GM19328 (cell line): ENCODE measurements at regions not wholly inside any gene's neighbourhood (a gene's known extent, or its start where the extent isn't known, plus 50 kb on each side); places are given as distances from the start of the nearest gene placed in this dataset.
"Not testable (repeated sequence)": the region's sequence is repeated elsewhere in the genome, so short reads cannot be mapped to it uniquely, and the experiment has no call there.

ENCODE experiments used
- ATAC-seq: cut with Tn5 transposase; IDR thresholded peaks from one replicate; pipeline ENCODE4 v1.9.1; 2021; ENCODE audit warnings: mild to moderate bottlenecking, moderate library complexity; ENCODE audit not compliant: unreplicated experiment

DNA sequence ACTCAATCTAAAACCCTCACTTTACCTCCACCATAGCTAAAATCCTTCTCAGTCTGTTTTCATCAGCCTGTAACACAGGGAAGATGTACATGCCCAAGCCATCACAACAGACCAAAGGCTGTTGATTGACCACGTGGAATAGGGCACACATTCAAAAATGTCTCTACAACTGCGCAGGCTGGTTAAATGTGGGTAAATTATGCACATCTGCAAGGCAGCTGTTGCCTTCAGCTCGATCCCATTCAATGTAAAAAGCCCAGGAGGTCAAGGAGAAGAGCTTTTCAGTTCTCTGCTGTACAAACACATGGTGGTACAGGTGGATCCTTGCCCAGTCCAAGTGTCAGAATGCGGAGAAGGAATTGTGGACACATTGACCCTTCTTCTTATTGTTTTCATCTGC lies 354.0 kb downstream of the FLRT2 start:
- ATAC-seq: no peak

DNA sequence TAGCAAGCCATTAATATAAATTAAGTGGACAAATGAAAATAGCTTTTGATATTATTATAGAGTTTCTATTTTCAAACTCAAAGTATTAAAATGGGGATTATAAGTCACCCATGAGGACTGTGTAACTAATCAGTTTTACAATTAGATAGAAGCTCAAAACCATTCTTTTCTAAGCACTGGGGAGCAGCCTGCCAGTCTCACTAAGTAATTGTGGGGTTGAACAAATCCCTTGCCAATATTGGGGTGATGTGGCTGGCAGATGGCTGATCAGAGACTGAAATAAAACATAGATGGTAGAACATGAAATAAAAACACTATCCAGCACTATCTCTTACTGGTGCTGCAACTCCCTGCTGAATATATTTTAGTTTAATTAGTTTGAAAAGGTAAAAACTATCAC lies 353.2 kb downstream of the FLRT2 start:
- ATAC-seq: no peak

DNA sequence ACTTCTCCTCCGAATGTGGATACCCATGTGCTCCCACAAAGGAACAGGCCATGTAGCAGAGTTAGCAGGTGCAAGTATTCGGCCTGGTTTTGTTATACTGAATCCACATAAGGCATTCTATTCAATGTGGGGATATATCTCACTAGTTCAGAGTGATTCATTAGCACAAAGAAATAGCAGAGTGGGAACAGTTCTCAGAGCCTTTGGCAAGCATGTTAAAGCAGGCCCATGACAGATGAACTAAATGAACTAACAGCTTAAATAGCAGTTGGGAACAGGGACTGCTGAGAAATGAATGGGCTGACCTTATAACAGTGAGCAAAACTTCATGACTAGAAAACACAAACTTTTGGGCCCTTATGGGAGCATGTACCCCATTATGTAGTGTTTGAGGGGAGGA lies 352.0 kb downstream of the FLRT2 start:
- no peak for ATAC-seq

DNA sequence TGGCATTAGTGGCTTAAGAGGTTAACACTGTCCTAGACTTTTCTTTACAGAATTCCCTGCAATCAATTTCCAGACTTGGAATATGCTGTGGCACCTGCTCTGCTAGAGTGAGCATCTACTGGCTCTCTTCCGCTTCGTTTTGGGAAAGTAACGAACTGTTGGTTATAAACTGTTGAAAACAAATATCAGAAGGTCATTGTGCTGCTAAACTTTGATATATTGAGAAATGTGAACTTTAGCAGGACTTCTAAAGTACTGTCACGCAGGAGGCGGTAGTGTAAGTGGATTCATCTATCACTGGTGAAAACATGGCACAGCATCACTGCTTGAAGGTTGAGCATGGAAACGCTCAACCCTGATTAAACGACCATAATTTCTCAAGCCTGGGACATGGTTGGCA lies 348.9 kb downstream of the FLRT2 start:
- no peak for ATAC-seq

DNA sequence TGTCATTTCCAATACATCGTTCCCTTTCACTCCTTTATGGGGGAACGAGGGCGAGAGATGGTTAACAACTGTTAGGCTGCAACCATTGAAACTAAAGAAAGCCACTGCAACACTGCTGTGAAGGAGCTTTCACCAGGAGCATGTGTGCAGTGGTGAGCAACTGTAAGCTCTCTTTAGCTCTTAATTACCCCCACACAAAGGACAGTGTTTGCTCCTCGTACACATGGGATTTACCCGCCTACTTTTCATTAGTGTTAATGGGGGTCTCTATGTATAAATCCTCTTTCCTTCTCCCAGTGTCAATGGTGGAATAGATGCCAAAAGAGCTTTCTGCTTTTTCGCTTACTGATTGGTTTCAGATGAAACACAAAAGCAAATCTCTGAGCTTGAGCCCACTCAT lies 343.1 kb downstream of the FLRT2 start:
- no peak for ATAC-seq

DNA sequence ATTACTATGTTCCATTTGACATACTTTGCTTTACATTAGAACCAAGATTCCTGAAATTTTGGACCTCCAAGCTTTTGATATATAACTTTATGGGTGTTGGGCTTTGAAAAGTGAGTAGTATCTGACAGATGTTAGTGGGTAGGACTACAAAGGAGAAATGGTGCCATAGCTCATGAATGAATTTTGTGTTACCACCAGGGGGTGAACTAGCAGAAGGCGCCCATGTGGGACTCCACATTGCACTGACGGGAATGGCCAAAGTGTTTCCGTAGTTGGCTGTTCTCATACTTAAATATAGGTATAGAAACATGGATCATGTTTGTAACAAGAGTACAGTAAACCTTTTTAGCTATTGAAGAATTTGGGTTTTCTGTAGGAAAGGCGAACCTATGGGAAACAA lies 337.5 kb downstream of the FLRT2 start:
- ATAC-seq: no peak

DNA sequence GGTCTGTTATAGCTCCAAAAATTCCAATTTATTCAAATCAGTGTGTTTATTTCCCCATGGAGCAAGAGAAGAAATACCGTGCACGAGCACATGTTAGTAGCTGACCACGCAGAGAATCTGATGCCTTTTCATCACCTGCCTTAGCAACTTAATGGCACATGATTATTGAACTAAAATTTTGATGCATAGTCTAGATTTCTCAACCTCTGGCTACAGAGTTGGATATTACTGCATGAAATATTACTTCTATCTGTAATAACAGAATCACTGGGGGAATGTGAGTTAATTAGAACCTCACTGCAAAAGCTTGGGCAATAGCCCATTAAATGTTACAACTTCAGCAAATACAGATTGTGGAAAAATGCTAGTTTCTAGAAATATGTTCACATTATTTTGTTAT lies 335.8 kb downstream of the FLRT2 start:
- ATAC-seq: no peak

DNA sequence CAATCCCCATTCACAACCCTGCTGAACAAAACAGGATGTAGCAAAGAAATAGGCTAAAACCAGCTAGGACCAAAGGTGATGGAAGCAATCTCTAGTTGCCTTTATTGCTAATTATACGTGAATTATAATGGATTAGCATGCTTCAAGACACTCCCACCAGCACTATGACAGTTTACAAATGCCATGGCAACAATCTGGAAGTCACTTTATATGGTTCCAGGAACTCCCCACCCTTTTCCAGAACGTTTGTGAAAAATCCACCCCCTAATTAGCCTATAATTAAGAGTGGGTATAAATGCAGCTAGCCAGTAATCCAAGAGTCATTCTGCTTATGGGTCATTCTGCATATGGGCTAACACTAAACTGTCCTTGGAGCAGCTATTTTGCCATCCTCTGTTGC lies 328.7 kb downstream of the FLRT2 start:
- no peak for ATAC-seq

DNA sequence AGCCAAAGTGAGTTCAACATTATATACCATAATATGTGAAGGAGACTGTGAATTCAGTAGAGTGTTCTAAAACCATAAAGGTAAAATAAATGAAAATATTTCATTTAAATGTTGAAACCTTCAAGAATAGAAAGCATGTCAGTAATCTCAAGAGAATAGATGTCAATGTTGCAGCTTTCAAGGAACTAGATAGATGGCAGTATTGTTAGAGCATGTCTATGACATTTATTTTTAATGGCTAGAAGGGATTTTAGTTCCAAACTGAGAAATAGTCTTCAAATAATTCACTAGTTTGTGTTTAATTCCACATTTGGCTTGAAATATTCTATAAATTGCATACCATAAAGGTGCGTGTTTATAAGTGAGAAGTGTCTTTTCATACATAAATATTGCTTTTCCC lies 326.5 kb downstream of the FLRT2 start:
- ATAC-seq: no peak

DNA sequence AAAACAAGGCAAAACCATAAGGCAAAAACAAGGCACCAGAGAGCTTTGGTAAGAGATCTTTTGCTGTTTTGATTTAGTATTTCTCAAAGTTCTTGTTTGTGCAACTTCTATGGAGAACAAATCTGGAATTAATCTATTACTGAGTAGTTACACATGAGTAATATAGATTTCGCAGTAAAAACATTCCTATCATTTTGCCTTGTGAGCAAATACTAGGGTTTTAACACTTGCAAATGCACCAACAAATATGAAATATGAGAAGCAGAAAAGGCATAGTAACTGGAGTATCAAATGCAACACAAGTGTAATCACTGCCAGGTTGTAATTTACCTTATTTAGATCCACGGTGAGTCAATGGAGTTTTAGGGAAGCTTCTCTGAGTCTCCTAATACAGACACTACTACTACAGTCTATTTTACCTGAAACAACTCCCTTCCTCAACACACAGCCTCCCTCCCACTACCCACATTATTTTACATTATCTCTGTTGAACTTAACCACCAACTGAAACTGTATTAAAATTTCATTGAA lies 324.1 kb downstream of the FLRT2 start:
- ATAC-seq: no peak

DNA sequence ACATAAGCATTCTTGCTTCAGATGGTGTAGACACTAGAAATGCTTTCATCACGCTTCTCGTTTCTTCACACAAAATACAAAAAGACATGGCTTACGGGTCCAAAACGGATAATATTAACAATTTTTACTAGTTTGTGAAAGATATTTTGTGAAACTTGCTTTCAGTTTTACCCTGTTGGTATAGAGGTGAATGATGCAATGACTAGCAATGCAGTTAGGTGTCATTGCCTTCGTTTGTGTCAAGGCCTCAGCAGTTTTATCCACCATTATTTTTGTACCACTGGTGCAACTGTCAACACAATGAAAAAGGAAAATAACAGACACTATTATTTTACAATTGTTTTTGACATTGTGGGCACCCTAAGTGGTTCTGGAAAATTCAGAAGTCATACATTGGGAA lies 323.0 kb downstream of the FLRT2 start:
- ATAC-seq: no peak

DNA sequence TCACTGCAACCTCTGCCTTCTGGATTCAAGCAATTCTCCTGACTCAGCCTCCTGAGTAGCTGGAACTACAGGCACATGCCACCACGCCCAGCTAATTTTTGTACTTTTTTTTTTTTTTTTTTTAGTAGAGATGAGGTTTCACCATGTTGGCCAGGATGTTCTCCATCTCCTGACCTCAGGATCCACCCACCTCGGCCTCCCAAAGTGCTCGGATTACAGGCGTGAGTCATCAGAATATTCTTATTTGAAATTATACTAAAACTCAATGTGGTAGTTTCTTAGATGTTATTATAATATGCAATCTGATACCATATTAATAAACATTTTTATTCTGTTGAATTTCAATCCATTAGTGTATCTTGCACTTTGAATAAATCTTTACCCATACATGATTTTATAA lies 322.2 kb downstream of the FLRT2 start:
- ATAC-seq: not testable (repeated sequence)

DNA sequence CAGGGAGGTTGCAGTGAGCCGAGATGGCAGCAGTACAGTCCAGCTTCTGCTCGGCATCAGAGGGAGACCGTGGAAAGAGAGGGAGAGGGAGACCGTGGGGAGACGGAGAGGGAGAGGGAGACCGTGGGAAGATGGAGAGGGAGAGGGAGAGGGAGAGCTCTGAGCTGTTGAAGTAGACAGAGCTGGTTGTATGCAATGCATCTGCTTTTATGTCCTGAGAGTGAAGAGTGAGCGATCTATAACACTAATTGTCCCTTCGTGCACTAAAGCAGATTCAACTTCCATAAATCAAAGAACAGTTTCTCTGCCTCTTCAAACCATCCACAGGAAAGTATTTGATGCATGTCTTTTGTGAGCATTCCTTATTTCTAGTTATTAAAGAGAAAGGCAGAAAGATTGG lies 300.6 kb downstream of the FLRT2 start:
- ATAC-seq: not testable (repeated sequence)

DNA sequence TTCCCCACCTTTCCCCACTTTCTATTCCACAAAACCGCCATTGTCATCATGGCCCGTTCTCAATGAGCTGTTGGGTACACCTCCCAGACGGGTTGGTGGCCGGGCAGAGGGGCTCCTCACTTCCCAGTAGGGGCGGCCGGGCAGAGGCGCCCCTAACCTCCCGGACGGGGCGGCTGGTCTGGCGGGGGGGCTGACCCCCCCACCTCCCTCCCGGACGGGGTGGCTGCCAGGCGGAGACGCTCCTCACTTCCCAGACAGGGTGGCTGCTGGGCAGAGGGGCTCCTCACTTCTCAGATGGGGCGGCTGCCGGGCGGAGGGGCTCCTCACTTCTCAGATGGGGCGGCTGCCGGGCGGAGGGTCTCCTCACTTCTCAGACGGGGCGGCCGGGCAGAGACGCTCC lies 299.7 kb downstream of the FLRT2 start:
- ATAC-seq: not testable (repeated sequence)

DNA sequence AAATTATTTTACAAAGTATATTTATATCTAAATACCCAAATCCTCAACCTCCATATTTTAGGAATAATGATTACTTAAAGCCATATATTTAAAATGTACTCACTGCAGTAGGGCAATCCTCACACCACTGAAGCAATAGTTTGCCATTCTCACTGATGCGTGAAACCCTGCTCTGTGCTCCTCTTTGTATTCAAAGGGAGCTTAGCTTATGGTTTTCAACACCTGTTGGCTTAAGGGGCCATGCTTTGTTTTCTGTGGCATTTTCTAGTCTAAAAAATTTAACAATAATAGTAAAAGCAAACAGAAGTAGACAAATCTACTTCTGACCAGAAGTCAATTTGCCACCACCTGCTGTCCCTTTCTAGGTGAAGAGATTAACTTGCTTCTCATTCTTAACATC lies 294.6 kb downstream of the FLRT2 start:
- no peak for ATAC-seq

DNA sequence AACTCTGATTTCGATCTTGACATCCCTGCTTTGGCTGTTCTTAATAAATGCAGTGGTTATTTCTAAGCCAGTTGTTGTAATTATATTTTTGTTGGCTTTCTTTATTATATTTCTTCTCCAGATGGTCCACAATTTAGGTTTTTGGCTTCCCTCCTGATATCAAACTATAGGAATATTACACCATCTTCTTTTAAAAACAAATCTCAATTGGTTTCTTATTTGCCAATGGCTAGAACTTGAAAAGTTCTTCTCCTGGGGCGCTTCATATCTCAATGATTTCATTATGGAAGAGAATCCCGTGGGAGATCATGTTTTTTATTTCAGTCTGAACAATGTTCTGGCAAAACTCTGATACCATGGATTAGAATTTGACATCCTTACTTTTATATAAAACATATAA lies 292.3 kb downstream of the FLRT2 start:
- ATAC-seq: no peak

DNA sequence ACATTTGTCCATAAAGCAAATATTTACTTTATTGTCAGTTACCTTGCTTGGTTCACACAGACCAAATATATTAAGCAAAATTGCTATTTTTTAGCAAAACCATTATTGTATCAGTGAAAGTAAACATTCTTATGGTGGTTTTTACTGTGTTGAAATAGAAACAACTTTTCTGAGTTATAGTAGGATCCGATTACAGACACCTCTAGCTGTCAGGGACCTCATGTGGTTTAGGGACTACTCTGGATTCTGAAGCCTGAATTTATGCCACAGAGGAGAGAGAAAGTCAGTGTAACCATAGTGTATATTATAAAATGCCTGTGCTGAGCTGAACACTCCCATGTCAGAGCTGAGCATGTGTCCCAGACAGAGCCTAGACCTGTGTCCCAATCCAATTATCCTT lies 287.5 kb downstream of the FLRT2 start:
- no peak for ATAC-seq

DNA sequence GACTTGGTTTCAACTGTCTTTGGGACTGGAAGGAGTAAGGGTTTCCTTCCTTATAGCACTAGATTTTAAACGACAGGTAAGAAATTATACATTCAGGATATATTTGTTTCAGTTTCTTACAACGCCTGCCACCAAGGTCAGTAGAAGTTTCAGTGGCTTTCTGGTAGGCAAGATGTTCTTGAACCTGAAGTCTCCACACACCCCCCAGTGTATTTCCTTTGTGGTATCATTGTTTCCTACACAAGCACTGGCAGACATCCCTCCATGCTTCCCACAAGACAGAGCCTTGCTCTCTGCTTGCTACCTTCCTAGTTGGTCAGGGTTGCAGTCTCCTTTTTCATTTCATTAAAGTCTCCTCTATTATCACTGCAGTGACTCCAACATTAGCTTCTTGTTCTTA lies 283.1 kb downstream of the FLRT2 start:
- ATAC-seq: no peak

DNA sequence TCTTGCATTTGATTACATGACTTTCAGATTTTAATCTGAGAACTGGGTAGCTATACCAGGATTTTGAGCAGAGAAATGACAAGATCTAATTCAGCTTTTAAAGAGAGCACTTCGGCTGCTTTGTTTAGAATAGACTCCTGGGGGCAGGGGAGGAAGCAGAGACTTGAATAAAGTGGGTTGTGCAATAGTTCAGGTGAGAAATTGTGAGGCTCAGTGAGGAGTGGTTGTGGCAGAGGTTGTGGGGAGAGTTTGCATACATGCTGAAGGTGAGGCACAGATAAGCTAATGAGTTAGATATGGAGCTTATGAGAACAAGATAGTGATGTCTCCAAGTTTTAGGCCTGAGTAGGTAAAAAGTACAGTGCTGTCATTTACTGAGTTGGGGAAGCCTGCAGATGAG lies 281.4 kb downstream of the FLRT2 start:
- no peak for ATAC-seq

DNA sequence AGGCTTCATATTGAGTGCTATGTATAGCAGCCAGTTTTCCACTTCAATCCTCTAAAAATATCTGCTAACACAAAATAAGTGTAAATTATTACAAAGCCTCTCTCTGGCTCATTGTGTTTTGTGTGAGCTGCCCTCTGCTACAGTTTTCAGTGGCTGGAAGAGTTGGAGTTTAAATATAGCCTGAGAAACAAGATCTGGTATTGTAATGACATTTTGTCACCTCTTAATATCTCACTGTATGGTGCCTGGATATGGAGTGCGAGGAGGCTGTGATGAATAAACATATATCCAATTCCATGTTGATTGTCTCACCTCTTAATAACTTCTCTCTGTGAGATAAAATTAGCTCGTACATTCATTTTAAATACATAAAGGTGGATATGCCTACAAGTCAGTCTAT lies 269.7 kb downstream of the FLRT2 start:
- ATAC-seq: no peak

DNA sequence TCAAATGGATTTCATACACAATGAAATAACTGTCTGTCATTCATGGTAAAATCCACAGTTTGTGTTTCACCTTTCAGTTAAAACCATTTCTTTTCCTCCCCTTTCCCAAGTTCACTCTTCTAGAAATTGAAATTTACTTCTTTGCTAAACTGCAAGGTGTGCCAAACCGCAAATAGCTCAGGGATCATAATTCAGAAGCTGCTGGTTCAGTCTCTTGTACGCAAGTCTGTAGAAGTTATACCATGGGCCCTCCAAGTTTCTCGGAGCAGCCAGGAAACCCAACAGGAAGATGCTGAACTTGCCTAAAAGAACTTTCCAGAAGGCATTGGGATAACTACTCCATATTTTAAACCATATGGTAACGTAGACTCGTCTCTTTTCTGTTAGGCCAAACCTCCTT lies 268.9 kb downstream of the FLRT2 start:
- no peak for ATAC-seq

DNA sequence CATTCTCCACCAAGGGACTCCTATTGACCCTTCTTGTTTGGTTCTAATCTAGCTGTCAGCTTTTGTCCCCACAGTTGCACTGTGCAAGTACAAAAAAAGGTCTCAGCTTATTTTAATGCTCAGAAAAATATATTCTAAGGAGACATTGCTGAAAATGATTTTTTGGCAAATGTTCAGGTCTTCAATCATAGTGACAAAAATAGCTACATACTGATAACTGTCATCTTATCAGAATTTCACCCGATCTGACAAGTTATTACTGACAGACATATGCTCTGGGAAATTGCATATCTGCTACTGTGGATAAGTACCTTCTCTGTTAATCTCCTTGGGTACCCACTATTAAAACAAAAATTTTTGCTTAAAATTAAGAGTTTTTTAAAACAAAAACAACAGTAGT lies 263.6 kb downstream of the FLRT2 start:
- ATAC-seq: no peak

DNA sequence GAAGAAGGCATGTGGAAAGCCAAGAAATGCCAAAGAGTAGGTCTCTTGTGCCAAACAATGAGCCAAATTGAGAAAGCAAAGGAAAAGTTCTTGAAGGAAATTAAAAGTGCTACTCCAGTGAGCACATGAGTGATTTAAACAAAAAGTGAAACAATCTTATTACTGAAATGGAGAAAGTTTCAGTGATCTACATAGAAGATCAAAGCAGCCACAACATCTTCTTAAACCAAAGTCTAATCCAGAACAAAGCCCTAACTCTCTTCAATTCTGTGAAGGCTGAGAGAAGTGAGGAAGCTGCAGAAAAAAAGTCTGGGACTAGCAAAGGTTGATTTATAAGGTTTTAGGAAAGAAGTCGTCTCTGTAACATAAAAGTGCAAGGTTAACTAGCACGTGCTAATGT lies 259.6 kb downstream of the FLRT2 start:
- ATAC-seq: no peak
